Activated CD4-positive, alpha-beta memory T cell treated with anti-CD3 and anti-CD28 coated beads for 36 hours (primary cell): ENCODE measurements at regions not wholly inside any gene's neighbourhood (a gene's known extent, or its start where the extent isn't known, plus 50 kb on each side); places are given as distances from the start of the nearest gene placed in this dataset.
"Not testable (repeated sequence)": the region's sequence is repeated elsewhere in the genome, so short reads cannot be mapped to it uniquely, and the experiment has no call there.

ENCODE experiments used
- CTCF ChIA-PET: fragments of 350-600 bp; sonication (Branson Sonifier 250); formaldehyde crosslinking; loops from one replicate; lab custom pipeline; 2021; ENCODE audit warnings: antibody characterized with exemption, inconsistent platforms; lab: Charles Lee
- POLR2A ChIA-PET: fragments of 350-600 bp; sonication (Branson Sonifier 250); formaldehyde crosslinking; loops from one replicate; lab custom pipeline; 2021; ENCODE audit warnings: antibody characterized with exemption; lab: Charles Lee
- DNase-seq: peaks from one replicate; pipeline ENCODE4 v3.0.0-alpha.2; 2020
- H3K27ac Mint-ChIP-seq: one replicate; pipeline ENCODE4 v1.8.0; 2021; ENCODE audit warnings: mixed read lengths
- H3K27me3 Mint-ChIP-seq: one replicate; pipeline ENCODE4 v1.8.0; 2021; ENCODE audit warnings: mixed read lengths
- H3K36me3 Mint-ChIP-seq: one replicate; pipeline ENCODE4 v1.8.0; 2021; ENCODE audit warnings: mixed read lengths
- H3K4me1 Mint-ChIP-seq: one replicate; pipeline ENCODE4 v1.8.0; 2021; ENCODE audit warnings: low read depth, mixed read lengths
- H3K4me3 Mint-ChIP-seq: one replicate; pipeline ENCODE4 v1.8.0; 2021; ENCODE audit warnings: mild to moderate bottlenecking, mixed read lengths
- H3K9me3 Mint-ChIP-seq: one replicate; pipeline ENCODE4 v1.8.0; 2021; ENCODE audit warnings: mixed read lengths
- intact Hi-C: fragments of 100-400 bp; cut with micrococcal nuclease; formaldehyde crosslinking; loops from one replicate; pipeline ENCODE4 v1.15.1; 2023

- Mint-ChIP-seq H3K36me3 (no peaks in the 10 kb centered on the region), H3K27ac (no peak overlapping the region), H3K4me1 (no peaks in the 10 kb centered on the region), H3K9me3 (peaks cover 22% of the 10 kb centered on the region), H3K27me3 (no peaks in the 10 kb centered on the region), H3K4me3 (no peak overlapping the region)
- intact Hi-C loops: no loop called here
- ChIA-PET CTCF (no interaction called here), POLR2A (no interaction called here)
- no peak for DNase-seq
These were observed 672.9 kb upstream of the NOVA1 start for GRCh38 chr14:27270716-27271115.

GRCh38 chr14:27278341-27278740 is 680.5 kb upstream of the NOVA1 start:
- H3K4me1 Mint-ChIP-seq: no peaks in the 10 kb centered on the region
- no peak overlapping the region for H3K4me3 Mint-ChIP-seq
- intact Hi-C loops: no loop called here
- ChIA-PET CTCF (no interaction called here), POLR2A (no interaction called here)
- peaks cover 32% of the 10 kb centered on the region for H3K9me3 Mint-ChIP-seq
- DNase-seq: no peak
- H3K36me3 Mint-ChIP-seq: no peaks in the 10 kb centered on the region
- H3K27me3 Mint-ChIP-seq: no peaks in the 10 kb centered on the region
- H3K27ac Mint-ChIP-seq: no peak overlapping the region

- H3K9me3 Mint-ChIP-seq: peaks cover 28% of the 10 kb centered on the region
- H3K36me3 Mint-ChIP-seq: peaks cover 1% of the 10 kb centered on the region
- ChIA-PET CTCF (no interaction called here), POLR2A (no interaction called here)
- H3K27me3 Mint-ChIP-seq: no peaks in the 10 kb centered on the region
- intact Hi-C loops: no loop called here
- H3K27ac Mint-ChIP-seq: no peak overlapping the region
- no peak overlapping the region for H3K4me3 Mint-ChIP-seq
- no peak for DNase-seq
- H3K4me1 Mint-ChIP-seq: no peaks in the 10 kb centered on the region
These were observed 707.7 kb upstream of the NOVA1 start for GRCh38 chr14:27305441-27305945.

- H3K4me3 Mint-ChIP-seq, H3K27me3 Mint-ChIP-seq, intact Hi-C loops, H3K27ac Mint-ChIP-seq, CTCF ChIA-PET, POLR2A ChIA-PET, DNase-seq, H3K36me3 Mint-ChIP-seq, H3K4me1 Mint-ChIP-seq: not testable (repeated sequence)
- peaks cover 29% of the 10 kb centered on the region for H3K9me3 Mint-ChIP-seq
These were observed 714.9 kb upstream of the NOVA1 start for GRCh38 chr14:27312730-27313129.

- intact Hi-C loops: no loop called here
- Mint-ChIP-seq H3K9me3 (peaks cover 20% of the 10 kb centered on the region), H3K4me3 (no peak overlapping the region), H3K27ac (no peak overlapping the region), H3K36me3 (no peaks in the 10 kb centered on the region), H3K27me3 (no peaks in the 10 kb centered on the region), H3K4me1 (no peaks in the 10 kb centered on the region)
- no peak for DNase-seq
- ChIA-PET CTCF (no interaction called here), POLR2A (no interaction called here)
These were observed 716.4 kb upstream of the NOVA1 start for GRCh38 chr14:27314231-27314630.

GRCh38 chr14:27315477-27315876 is 717.6 kb upstream of the NOVA1 start:
- POLR2A ChIA-PET: no interaction called here
- no peak overlapping the region for H3K27ac Mint-ChIP-seq
- intact Hi-C loops: no loop called here
- H3K9me3 Mint-ChIP-seq: peaks cover 17% of the 10 kb centered on the region
- CTCF ChIA-PET: no interaction called here
- no peaks in the 10 kb centered on the region for H3K27me3 Mint-ChIP-seq
- H3K4me1 Mint-ChIP-seq: no peaks in the 10 kb centered on the region
- DNase-seq: no peak
- H3K36me3 Mint-ChIP-seq: no peaks in the 10 kb centered on the region
- no peak overlapping the region for H3K4me3 Mint-ChIP-seq

GRCh38 chr14:27315947-27316346 is 718.1 kb upstream of the NOVA1 start:
- Mint-ChIP-seq H3K27me3 (no peaks in the 10 kb centered on the region), H3K4me3 (no peak overlapping the region), H3K9me3 (peaks cover 17% of the 10 kb centered on the region), H3K36me3 (no peaks in the 10 kb centered on the region), H3K4me1 (no peaks in the 10 kb centered on the region), H3K27ac (no peak overlapping the region)
- intact Hi-C loops: no loop called here
- ChIA-PET POLR2A (no interaction called here), CTCF (no interaction called here)
- DNase-seq: no peak

GRCh38 chr14:27318774-27319420 is 721.1 kb upstream of the NOVA1 start:
- Mint-ChIP-seq H3K27ac (no peak overlapping the region), H3K9me3 (peaks cover 14% of the 10 kb centered on the region), H3K4me3 (no peak overlapping the region), H3K36me3 (no peaks in the 10 kb centered on the region), H3K27me3 (no peaks in the 10 kb centered on the region), H3K4me1 (no peaks in the 10 kb centered on the region)
- ChIA-PET POLR2A (no interaction called here), CTCF (no interaction called here)
- intact Hi-C loops: no loop called here
- no peak for DNase-seq

- ChIA-PET CTCF (no interaction called here), POLR2A (no interaction called here)
- H3K4me1 Mint-ChIP-seq: no peaks in the 10 kb centered on the region
- peaks cover 19% of the 10 kb centered on the region for H3K9me3 Mint-ChIP-seq
- no peak for DNase-seq
- H3K27me3 Mint-ChIP-seq: no peaks in the 10 kb centered on the region
- intact Hi-C loops: no loop called here
- no peaks in the 10 kb centered on the region for H3K36me3 Mint-ChIP-seq
- H3K4me3 Mint-ChIP-seq: no peak overlapping the region
- no peak overlapping the region for H3K27ac Mint-ChIP-seq
These were observed 722.4 kb upstream of the NOVA1 start for GRCh38 chr14:27320261-27320660.

GRCh38 chr14:27327095-27327494 is 729.3 kb upstream of the NOVA1 start:
- CTCF ChIA-PET: no interaction called here

GRCh38 chr14:27338012-27338411 is 740.2 kb upstream of the NOVA1 start:
- H3K4me1 Mint-ChIP-seq: no peaks in the 10 kb centered on the region
- no peak overlapping the region for H3K27ac Mint-ChIP-seq
- no peaks in the 10 kb centered on the region for H3K36me3 Mint-ChIP-seq
- ChIA-PET CTCF (no interaction called here), POLR2A (no interaction called here)
- intact Hi-C loops: no loop called here
- DNase-seq: no peak
- H3K9me3 Mint-ChIP-seq: peaks cover 45% of the 10 kb centered on the region
- H3K4me3 Mint-ChIP-seq: no peak overlapping the region
- H3K27me3 Mint-ChIP-seq: no peaks in the 10 kb centered on the region

More at GRCh38 chr14:27327095-27327494, 729.3 kb upstream of the NOVA1 start:
- peaks cover 1% of the 10 kb centered on the region for H3K36me3 Mint-ChIP-seq
- H3K27me3 Mint-ChIP-seq: no peaks in the 10 kb centered on the region
- no peak overlapping the region for H3K27ac Mint-ChIP-seq
- H3K9me3 Mint-ChIP-seq: peaks cover 41% of the 10 kb centered on the region
- H3K4me3 Mint-ChIP-seq: no peak overlapping the region
- intact Hi-C loops: no loop called here
- POLR2A ChIA-PET: no interaction called here
- DNase-seq: no peak
- H3K4me1 Mint-ChIP-seq: no peaks in the 10 kb centered on the region

- POLR2A ChIA-PET, CTCF ChIA-PET, H3K27ac Mint-ChIP-seq, intact Hi-C loops, H3K4me3 Mint-ChIP-seq, H3K4me1 Mint-ChIP-seq, H3K27me3 Mint-ChIP-seq, DNase-seq, H3K36me3 Mint-ChIP-seq: not testable (repeated sequence)
- H3K9me3 Mint-ChIP-seq: peaks cover 36% of the 10 kb centered on the region
These were observed 765.2 kb upstream of the NOVA1 start for GRCh38 chr14:27363036-27363435.

GRCh38 chr14:27366596-27366995 is 768.8 kb upstream of the NOVA1 start:
- Mint-ChIP-seq H3K27me3 (no peaks in the 10 kb centered on the region), H3K4me3 (no peak overlapping the region), H3K9me3 (peaks cover 22% of the 10 kb centered on the region), H3K36me3 (no peaks in the 10 kb centered on the region), H3K27ac (no peak overlapping the region), H3K4me1 (no peaks in the 10 kb centered on the region)
- CTCF ChIA-PET: no interaction called here
- POLR2A ChIA-PET: no interaction called here
- intact Hi-C loops: no loop called here
- no peak for DNase-seq
